ENCODE measurements at regions not wholly inside any gene's neighbourhood (a gene's known extent, or its start where the extent isn't known, plus 50 kb on each side); places are given as distances from the start of the nearest gene placed in this dataset.
"Not testable (repeated sequence)": the region's sequence is repeated elsewhere in the genome, so short reads cannot be mapped to it uniquely, and the experiment has no call there.

- no peak for DNase-seq (ENCODE audit: low read depth in 4 of 4, low spot score in 1 of 4)
These were observed 73.8 kb downstream of the DIO3 start for GRCh38 chr14:101634850-101635748.

DNA sequence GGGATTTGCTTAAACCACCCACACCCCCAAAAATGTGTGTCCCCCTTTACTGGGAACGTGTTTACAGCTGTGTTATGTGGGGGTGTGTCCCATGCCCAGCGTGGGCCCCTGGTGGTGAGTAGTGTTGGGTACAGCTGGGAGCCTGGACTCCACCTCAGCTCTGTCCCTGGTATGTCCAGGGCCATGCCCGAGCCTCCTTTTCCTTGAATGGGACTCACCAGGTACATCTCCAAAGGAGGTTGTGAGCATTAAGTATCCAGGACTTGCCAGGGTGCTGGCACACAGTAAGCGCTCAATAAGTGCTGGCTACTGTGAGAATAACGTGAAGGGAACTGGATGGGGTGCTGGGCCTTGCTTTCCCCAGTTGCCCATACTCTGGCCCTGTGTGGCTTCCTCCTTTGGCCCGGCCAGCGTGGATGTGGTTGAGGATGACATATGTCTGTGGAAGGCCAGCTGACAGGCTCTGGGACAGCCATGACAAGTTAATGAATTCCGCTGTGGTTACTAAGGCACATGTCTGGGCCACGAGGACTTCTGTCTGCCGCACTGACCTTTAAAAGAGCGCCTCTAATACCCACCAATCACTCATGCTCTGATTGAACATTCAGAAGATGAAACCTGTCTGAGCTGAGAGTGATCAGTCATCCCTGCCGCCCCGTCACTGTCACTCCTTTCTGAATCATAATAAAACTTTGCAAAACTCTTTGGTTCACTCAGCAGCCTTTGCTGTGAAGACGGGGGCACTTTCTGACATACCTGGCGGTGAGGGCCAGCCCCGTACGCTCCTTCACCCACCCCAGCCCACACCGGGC lies 74.7 kb downstream of the DIO3 start:
- peak in 2 of 4 experiments; percentile 3 to 41 for DNase-seq (ENCODE audit: low read depth in 4 of 4, low spot score in 1 of 4)

GRCh38 chr14:101639241-101639833 lies 78.0 kb downstream of the DIO3 start:
- no peak for DNase-seq (ENCODE audit: low read depth in 4 of 4, low spot score in 1 of 4)

DNA sequence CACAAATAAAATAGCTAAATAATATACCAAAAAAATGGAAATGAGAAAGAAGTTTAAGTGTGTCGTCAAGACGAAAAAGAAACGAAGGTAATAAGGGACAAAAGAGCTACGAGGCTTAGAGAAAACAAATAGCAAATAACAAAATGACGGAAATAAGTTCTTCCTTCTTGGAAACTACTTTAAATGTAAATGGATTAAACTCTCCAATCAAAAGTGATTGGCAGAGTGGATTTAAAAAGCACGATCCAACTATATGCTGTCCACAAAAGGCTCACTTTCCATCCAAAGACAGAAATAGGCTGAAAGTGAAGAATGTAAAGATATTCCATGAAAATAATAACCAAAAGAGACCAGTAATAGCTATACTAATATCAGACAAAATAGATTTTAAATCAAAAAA lies 82.4 kb downstream of the DIO3 start:
- DNase-seq (ENCODE audit: low read depth in 4 of 4, low spot score in 1 of 4), result no peak

- DNase-seq (ENCODE audit: low read depth in 4 of 4, low spot score in 1 of 4), result no peak
These were observed 92.8 kb downstream of the DIO3 start for GRCh38 chr14:101654051-101654450.

GRCh38 chr14:101657372-101657771 lies 96.1 kb downstream of the DIO3 start:
- DNase-seq (ENCODE audit: low read depth in 4 of 4, low spot score in 1 of 4), result no peak

- peak in 2 of 4 experiments; percentile 22 to 32 for DNase-seq (ENCODE audit: low read depth in 4 of 4, low spot score in 1 of 4)
These were observed 95.9 kb upstream of the PPP2R5C start for GRCh38 chr14:101665478-101666078.

- DNase-seq (ENCODE audit: low read depth in 4 of 4, low spot score in 1 of 4), result no peak
These were observed 95.2 kb upstream of the PPP2R5C start for GRCh38 chr14:101666264-101666663.

DNA sequence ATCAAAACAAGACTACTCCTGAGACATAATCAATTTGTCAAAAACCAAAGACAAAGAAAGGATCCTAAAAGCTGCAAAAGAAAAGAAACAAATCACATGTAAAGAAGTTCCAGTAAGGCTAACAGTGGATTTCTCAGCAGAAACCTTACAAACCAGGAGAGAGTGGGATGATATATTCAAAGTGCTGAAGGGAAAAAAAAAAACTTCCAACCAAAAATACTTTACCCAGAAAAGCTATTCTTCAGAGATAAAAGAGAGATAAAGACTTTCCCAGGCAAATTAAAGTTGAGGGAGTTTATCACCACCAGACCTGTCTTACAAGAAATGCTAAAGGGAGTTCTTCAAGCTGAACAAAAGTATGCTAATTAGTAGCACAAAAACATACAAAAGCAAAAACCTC lies 91.9 kb upstream of the PPP2R5C start:
- no peak for DNase-seq (ENCODE audit: low read depth in 4 of 4, low spot score in 1 of 4)

DNA sequence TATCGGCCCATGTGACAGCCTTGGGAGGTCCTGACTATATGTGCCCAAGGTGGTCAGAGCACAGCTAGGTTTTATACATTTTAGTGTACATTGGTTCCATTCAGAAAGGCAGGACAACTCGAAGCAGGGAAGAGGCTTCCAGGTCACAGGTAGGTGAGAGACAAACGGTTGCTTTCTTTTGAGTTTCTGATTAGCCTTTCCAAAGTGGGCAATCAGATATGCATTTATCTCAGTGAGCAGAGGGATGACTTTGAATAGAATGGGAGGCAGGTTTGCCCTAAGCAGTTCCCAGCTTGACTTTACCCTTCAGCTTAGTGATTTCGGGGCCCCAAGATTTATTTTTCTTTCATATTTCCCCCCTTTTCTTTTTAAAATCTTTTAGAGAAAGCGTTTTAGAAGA lies 87.6 kb upstream of the PPP2R5C start:
- DNase-seq (ENCODE audit: low read depth in 4 of 4, low spot score in 1 of 4), result no peak

- not testable (repeated sequence) for DNase-seq (ENCODE audit: low read depth in 4 of 4, low spot score in 1 of 4)
These were observed 85.7 kb upstream of the PPP2R5C start for GRCh38 chr14:101675835-101676234.

- not testable (repeated sequence) for DNase-seq (ENCODE audit: low read depth in 4 of 4, low spot score in 1 of 4)
These were observed 83.6 kb upstream of the PPP2R5C start for GRCh38 chr14:101677912-101678327.

DNA sequence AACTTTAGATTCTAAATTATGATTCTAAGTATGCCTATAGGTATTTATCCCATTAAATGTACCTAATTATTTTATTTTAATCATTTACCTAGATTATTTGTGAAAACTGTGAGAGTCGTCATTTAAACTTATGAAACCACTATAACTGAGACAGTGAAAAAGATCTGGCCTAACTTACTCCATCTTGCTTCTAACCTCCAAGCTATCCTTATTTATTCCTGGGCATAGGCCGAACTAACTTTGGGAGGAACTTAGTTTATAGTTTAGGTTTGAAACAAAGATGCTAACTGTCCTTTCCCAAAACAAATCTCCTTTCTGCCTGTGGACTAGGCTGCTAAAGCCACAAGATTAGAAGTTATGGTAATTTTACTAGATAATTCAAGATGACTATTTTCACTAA lies 79.7 kb upstream of the PPP2R5C start:
- DNase-seq (ENCODE audit: low read depth in 4 of 4, low spot score in 1 of 4), result no peak

DNA sequence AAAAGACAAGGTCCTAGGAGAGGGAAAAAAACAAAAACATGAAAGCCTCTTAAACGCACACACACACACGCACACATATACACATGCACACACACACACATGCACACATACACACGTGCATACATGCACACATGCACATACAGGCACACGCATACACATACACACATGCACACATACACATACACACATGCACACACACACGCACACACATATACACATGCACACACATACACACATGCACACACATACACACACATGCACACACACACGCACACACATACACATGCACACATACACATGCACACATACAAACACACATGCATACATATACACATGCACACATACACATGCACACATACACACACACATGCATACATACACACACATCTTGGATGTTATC lies 78.1 kb upstream of the PPP2R5C start:
- DNase-seq (ENCODE audit: low read depth in 4 of 4, low spot score in 1 of 4), result no peak

DNA sequence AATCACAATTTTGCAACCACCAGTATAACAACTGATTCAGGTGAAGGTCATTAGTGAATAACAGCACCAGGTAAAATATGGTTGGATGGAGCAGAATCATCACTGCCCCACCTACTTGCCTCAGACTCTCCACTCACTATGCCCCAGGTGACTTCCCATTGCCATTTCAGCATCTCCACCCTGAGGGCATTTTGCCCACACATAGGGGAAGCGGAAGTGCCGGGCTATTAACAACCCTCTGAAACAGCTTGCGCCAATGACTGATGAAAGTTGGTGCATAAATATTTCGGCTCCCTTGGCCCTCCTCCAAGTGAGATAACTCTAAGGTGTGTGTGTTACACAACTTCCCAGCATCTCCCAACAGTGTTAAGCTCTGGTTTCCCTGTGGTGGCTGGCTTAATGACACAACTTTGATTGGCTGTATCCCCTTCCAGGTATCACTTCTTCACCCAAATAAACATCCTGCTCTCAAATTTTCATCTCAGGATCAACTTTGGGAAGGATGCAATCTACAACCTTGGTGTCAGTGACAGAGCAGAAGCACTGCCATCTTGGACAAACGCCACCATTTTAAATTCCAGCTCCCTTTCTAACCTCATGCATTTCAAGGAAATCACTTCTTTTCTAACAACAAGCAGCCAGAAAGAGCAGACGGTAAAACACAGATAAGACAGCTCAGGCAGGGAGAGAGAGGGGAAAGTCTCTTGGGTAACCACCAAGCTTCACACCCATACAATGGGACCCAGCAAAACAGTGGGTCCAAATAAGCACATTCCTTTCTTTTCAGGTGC lies 73.6 kb upstream of the PPP2R5C start:
- no peak for DNase-seq (ENCODE audit: low read depth in 4 of 4, low spot score in 1 of 4)

GRCh38 chr14:101689039-101689501 lies 72.4 kb upstream of the PPP2R5C start:
- no peak for DNase-seq (ENCODE audit: low read depth in 4 of 4, low spot score in 1 of 4)

- not testable (repeated sequence) for DNase-seq (ENCODE audit: low read depth in 4 of 4, low spot score in 1 of 4)
These were observed 71.5 kb upstream of the PPP2R5C start for GRCh38 chr14:101689966-101690365.

DNA sequence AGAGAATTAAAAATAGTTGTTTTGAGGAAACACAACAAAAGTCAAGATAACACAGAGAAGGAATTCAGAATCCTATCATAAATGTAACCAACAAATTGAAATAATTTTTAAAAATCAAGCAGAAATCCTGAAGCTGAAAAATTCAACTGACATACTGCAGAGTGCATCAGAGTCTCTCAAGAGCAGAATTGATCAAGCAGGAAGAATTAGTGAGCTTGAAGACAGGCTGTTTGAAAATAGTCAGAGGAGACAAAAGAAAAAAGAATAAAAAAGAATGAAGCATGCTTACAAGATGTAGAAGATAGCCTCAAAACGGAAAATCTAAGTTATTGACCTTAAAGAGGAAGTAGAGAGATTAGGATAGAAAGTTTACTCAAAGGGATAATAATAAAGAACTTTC lies 65.8 kb upstream of the PPP2R5C start:
- DNase-seq (ENCODE audit: low read depth in 4 of 4, low spot score in 1 of 4), result no peak

DNA sequence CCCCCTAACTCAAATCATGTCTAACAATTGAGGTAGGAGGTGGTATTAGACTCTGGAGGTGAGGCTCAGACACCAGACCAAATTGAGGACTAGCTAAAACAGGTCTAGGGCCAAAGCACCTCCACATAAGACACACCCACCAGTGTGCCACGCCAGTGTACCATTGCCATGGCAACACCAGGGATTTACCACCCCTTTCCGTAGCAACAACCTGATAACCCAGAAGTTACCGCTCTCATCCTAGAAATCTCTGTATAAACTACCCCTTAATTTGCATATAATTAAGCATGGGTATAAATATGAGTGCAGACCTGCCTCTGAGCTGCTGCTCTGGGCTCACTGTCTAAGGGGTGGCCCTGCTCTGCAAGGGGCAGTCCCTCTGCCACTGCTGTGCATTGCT lies 57.4 kb upstream of the PPP2R5C start:
- no peak for DNase-seq (ENCODE audit: low read depth in 4 of 4, low spot score in 1 of 4)

GRCh38 chr14:101705733-101706508 lies 55.6 kb upstream of the PPP2R5C start:
- DNase-seq (ENCODE audit: low read depth in 4 of 4, low spot score in 1 of 4), result peak in 1 of 4 experiments; percentile 30

Measured in stimulated activated CD4-positive, alpha-beta T cell treated with anti-CD3 and anti-CD28 coated beads, Interleukin-1b, Interleukin-23, amount 100 ng/mL, for 24 hours (primary cell).